AG04449 (cell line): ENCODE measurements at regions not wholly inside any gene's neighbourhood (a gene's known extent, or its start where the extent isn't known, plus 50 kb on each side); places are given as distances from the start of the nearest gene placed in this dataset.

ENCODE experiments used
- CTCF ChIA-PET: fragments of 350-600 bp; formaldehyde crosslinking; extraction: SDS; loops from one replicate; lab custom pipeline; 2021; ENCODE audit warnings: antibody characterized with exemption; lab: Yijun Ruan, JAX
- POLR2A ChIA-PET: fragments of 400-600, 350-600 bp; formaldehyde crosslinking; extraction: SDS; loops from one replicate; lab custom pipeline; 2020; ENCODE audit warnings: antibody characterized with exemption, inconsistent platforms; lab: Yijun Ruan, JAX
- DNase-seq: peaks from one replicate; pipeline ENCODE4 v3.0.0-alpha.2; 2010; ENCODE audit warnings: low read depth, low spot score
- H3K4me3 ChIP-seq: 2 replicates; pipeline ENCODE4 v1.5.1; 2011; ENCODE audit warnings: low read depth, mild to moderate bottlenecking, control low read depth, low read length
- CTCF ChIP-seq: IDR thresholded peaks from one replicate; pipeline ENCODE4 v1.5.1; 2011; ENCODE audit warnings: mild to moderate bottlenecking, moderate library complexity, low read length, control low read depth, inconsistent platforms; ENCODE audit not compliant: insufficient read depth; ENCODE audit errors: missing control alignments

- POLR2A ChIA-PET, result no interaction called here
- CTCF ChIA-PET, result no interaction called here
- TF ChIP-seq CTCF, result no peak
- no peak overlapping the region for H3K4me3 ChIP-seq
- DNase-seq, result no peak
These were observed 108.5 kb downstream of the HMX1 start for GRCh38 chr4:8762951-8763735.

- H3K4me3 ChIP-seq, result no peak overlapping the region
- ChIA-PET CTCF (no interaction called here), POLR2A (no interaction called here)
- no peak for TF ChIP-seq CTCF
- DNase-seq, result no peak
These were observed 109.3 kb downstream of the HMX1 start for GRCh38 chr4:8762356-8762755.

- DNase-seq, result no peak
- ChIA-PET CTCF (no interaction called here), POLR2A (no interaction called here)
- TF ChIP-seq CTCF, result no peak
- H3K4me3 ChIP-seq, result no peak overlapping the region
These were observed 109.8 kb downstream of the HMX1 start for GRCh38 chr4:8761824-8762205.

GRCh38 chr4:8761167-8761823 is 110.3 kb downstream of the HMX1 start:
- ChIA-PET POLR2A (no interaction called here), CTCF (no interaction called here)
- TF ChIP-seq CTCF, result no peak
- no peak for DNase-seq
- no peak overlapping the region for H3K4me3 ChIP-seq

GRCh38 chr4:8760561-8760960 is 111.1 kb downstream of the HMX1 start:
- DNase-seq, result no peak
- TF ChIP-seq CTCF, result no peak
- CTCF ChIA-PET, result no interaction called here

GRCh38 chr4:8759987-8760386 is 111.7 kb downstream of the HMX1 start:
- ChIA-PET POLR2A (no interaction called here), CTCF (no interaction called here)
- no peak overlapping the region for H3K4me3 ChIP-seq
- TF ChIP-seq CTCF, result no peak
- DNase-seq, result no peak

More at GRCh38 chr4:8760561-8760960, 111.1 kb downstream of the HMX1 start:
- POLR2A ChIA-PET, result no interaction called here
- H3K4me3 ChIP-seq, result no peak overlapping the region
